Stomach (tissue), 4 donors: ENCODE measurements at regions not wholly inside any gene's neighbourhood (a gene's known extent, or its start where the extent isn't known, plus 50 kb on each side); places are given as distances from the start of the nearest gene placed in this dataset.

Experiments
- CTCF ChIP-seq, 7 experiments: fragments of 450-650 bp in 4 of 7; fragments of 200-600 bp in 3 of 7; sonication (generic) in 3 of 7; IDR thresholded peaks; one replicate each; pipeline ENCODE4 v1.5.1; 2016 to 2019; ENCODE audit warnings: antibody characterized with exemption in 7 of 7, control low read depth in 2 of 7, mild to moderate bottlenecking in 1 of 7
- EP300 ChIP-seq: sonication (generic); formaldehyde crosslinking; IDR thresholded peaks from one replicate; pipeline ENCODE4 v1.6.1; 2017; ENCODE audit warnings: antibody characterized with exemption
- POLR2A ChIP-seq, 4 donors: fragments of 450-650 bp; IDR thresholded peaks; one replicate each; pipeline ENCODE4 v1.6.1; 2016; ENCODE audit warnings: antibody characterized with exemption in 4 of 4, control low read depth in 2 of 4, mild to moderate bottlenecking in 1 of 4, moderate library complexity in 1 of 4
- POLR2AphosphoS5 ChIP-seq, 3 donors: sonication (generic); formaldehyde crosslinking; IDR thresholded peaks; one replicate each; pipeline ENCODE4 v1.6.1; 2016; ENCODE audit warnings: antibody characterized with exemption in 3 of 3

GRCh38 chr11:15473954-15474837, 359.5 kb downstream of the INSC start:
- TF ChIP-seq CTCF (IDR thresholded peaks at IDR 0.05) (no peak), EP300 (no peak), POLR2A (IDR thresholded peaks at IDR 0.05) (no peak), POLR2AphosphoS5 (IDR thresholded peaks at IDR 0.05) (no peak)
